Endodermal cell (in vitro differentiated cells): ENCODE measurements at regions not wholly inside any gene's neighbourhood (a gene's known extent, or its start where the extent isn't known, plus 50 kb on each side); places are given as distances from the start of the nearest gene placed in this dataset.

Experiments used
- DNase-seq: peaks from one replicate; pipeline ENCODE4 v3.0.0-alpha.2; 2017
- H3K27ac ChIP-seq: 2 replicates; pipeline ENCODE4 v1.5.1; 2013; ENCODE audit warnings: mild to moderate bottlenecking, low read depth, low read length, moderate library complexity
- H3K27me3 ChIP-seq: 2 replicates; pipeline ENCODE4 v1.6.1; 2013; ENCODE audit warnings: mild to moderate bottlenecking, low read length, moderate library complexity; ENCODE audit not compliant: insufficient read depth, control insufficient read depth, poor library complexity, severe bottlenecking
- H3K36me3 ChIP-seq: 2 replicates; pipeline ENCODE4 v1.7.0; 2013; ENCODE audit warnings: mild to moderate bottlenecking, low read length, moderate library complexity; ENCODE audit not compliant: control insufficient read depth, insufficient read depth
- H3K4me1 ChIP-seq: one replicate; pipeline ENCODE4 v1.7.0; 2013; ENCODE audit warnings: low read length; ENCODE audit not compliant: control insufficient read depth, insufficient read depth
- H3K4me3 ChIP-seq: 2 replicates; pipeline ENCODE4 v1.5.1; 2013; ENCODE audit warnings: mild to moderate bottlenecking, low read length, moderate library complexity
- H3K9ac ChIP-seq: 2 replicates; pipeline ENCODE4 v1.6.1; 2013; ENCODE audit warnings: mild to moderate bottlenecking, low read length, moderate library complexity; ENCODE audit not compliant: poor library complexity, severe bottlenecking; ENCODE audit errors: extremely low read depth
- H3K9me3 ChIP-seq: 2 replicates; pipeline ENCODE4 v1.6.1; 2013; ENCODE audit warnings: mild to moderate bottlenecking, low read length, moderate library complexity; ENCODE audit not compliant: control insufficient read depth
- H3K27ac Mint-ChIP-seq: 2 replicates; pipeline ENCODE4 v1.8.0; 2020; ENCODE audit warnings: mixed read lengths
- H3K27me3 Mint-ChIP-seq: 2 replicates; pipeline ENCODE4 v1.8.0; 2021; ENCODE audit warnings: mild to moderate bottlenecking, mixed read lengths; ENCODE audit not compliant: insufficient read depth
- H3K36me3 Mint-ChIP-seq: 2 replicates; pipeline ENCODE4 v1.8.0; 2020; ENCODE audit warnings: low read depth, mixed read lengths
- H3K4me1 Mint-ChIP-seq: 2 replicates; pipeline ENCODE4 v1.8.0; 2020; ENCODE audit warnings: mixed read lengths
- H3K4me3 Mint-ChIP-seq: 2 replicates; pipeline ENCODE4 v1.8.0; 2020; ENCODE audit warnings: mild to moderate bottlenecking, moderate library complexity, mixed read lengths
- H3K9me3 Mint-ChIP-seq: 2 replicates; pipeline ENCODE4 v1.8.0; 2020; ENCODE audit warnings: mild to moderate bottlenecking, mixed read lengths
- WGBS, 2 experiments: methylation state at CpG; one replicate each; pipeline versions ENCODE4 v1.1.5 to v1.1.7; 2013; ENCODE audit warnings: missing lambda C conversion rate in 2 of 2, mixed read lengths in 1 of 2; ENCODE audit not compliant: insufficient coverage in 1 of 2, insufficient read length in 1 of 2; 5-methylcytosine and 5-hydroxymethylcytosine counted together
- TF ChIP-seq, protein P1 (sequence below): fragments of 200-600 bp; sonication (generic); conservative IDR thresholded peaks from 2 replicates; pipeline ENCODE4 v1.5.0; 2021; ENCODE audit warnings: antibody characterized with exemption, mild to moderate bottlenecking

DNA sequence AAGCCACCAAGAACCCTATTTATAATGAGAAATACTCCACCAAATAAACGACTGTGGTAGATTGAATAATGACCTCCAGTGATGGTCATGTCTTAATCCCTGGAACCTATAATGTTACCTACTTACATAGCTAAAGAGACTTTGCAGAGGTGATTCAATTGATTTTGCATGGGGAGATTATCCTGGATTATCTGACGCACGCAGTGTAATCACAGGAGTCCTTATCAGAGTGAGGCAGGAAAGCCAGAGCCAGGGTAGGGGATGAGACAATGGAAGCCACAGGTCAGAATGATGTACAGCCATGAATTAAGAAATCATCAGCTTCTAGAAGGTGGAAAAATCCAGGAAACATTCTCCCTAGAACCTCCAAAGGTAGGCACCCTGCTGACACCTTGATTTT lies 286.4 kb upstream of the SP4 start:
- H3K4me1 Mint-ChIP-seq = peaks cover 13% of the 10 kb centered on the region
- H3K4me3 Mint-ChIP-seq = no peak overlapping the region
- H3K27me3 Mint-ChIP-seq = peaks cover 85% of the 10 kb centered on the region
- H3K27me3 ChIP-seq = peaks cover 77% of the 10 kb centered on the region
- DNase-seq = no peak
- no peaks in the 10 kb centered on the region for H3K9me3 Mint-ChIP-seq
- H3K36me3 Mint-ChIP-seq = no peaks in the 10 kb centered on the region
- no peaks in the 10 kb centered on the region for H3K9me3 ChIP-seq
- no peak overlapping the region for H3K27ac Mint-ChIP-seq
- H3K36me3 ChIP-seq = no peaks in the 10 kb centered on the region
- TF ChIP-seq, protein P1, sequence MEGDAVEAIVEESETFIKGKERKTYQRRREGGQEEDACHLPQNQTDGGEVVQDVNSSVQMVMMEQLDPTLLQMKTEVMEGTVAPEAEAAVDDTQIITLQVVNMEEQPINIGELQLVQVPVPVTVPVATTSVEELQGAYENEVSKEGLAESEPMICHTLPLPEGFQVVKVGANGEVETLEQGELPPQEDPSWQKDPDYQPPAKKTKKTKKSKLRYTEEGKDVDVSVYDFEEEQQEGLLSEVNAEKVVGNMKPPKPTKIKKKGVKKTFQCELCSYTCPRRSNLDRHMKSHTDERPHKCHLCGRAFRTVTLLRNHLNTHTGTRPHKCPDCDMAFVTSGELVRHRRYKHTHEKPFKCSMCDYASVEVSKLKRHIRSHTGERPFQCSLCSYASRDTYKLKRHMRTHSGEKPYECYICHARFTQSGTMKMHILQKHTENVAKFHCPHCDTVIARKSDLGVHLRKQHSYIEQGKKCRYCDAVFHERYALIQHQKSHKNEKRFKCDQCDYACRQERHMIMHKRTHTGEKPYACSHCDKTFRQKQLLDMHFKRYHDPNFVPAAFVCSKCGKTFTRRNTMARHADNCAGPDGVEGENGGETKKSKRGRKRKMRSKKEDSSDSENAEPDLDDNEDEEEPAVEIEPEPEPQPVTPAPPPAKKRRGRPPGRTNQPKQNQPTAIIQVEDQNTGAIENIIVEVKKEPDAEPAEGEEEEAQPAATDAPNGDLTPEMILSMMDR = no peak
- H3K9ac ChIP-seq = no peak overlapping the region
- no peaks in the 10 kb centered on the region for H3K4me1 ChIP-seq
- 68 to 94% methylated on average over 2 to 3 of the region's 3 CpGs for WGBS, 2 experiments
- H3K27ac ChIP-seq = no peak overlapping the region
- no peak overlapping the region for H3K4me3 ChIP-seq

DNA sequence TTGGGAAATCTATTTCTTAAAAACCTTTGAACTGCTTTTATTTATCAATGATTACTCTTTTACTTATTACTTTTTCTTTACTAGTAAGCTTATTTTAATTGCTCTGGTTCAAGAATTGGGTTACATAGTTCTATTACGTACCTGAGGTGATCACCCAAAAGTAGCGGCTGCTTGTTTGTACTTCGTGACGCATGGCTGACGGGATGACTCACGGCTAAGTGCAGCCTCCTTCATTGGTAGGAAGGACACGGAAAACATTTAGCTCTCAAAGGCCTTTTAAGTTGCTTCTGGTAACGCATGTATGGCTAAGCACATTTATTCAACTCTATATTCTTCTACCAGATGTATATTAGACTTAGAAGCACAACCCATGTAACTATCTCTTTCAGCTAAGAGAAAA lies 285.8 kb upstream of the SP4 start:
- no peak overlapping the region for H3K4me3 Mint-ChIP-seq
- Histone ChIP-seq H3K4me1 (no peaks in the 10 kb centered on the region), H3K27ac (no peak overlapping the region), H3K9ac (no peak overlapping the region), H3K9me3 (no peaks in the 10 kb centered on the region), H3K4me3 (no peak overlapping the region), H3K27me3 (peaks cover 77% of the 10 kb centered on the region), H3K36me3 (no peaks in the 10 kb centered on the region)
- WGBS, 2 experiments = 96% methylated on average over 5 to 8 of the region's 8 CpGs
- H3K4me1 Mint-ChIP-seq = peaks cover 19% of the 10 kb centered on the region
- DNase-seq = no peak
- peaks cover 82% of the 10 kb centered on the region for H3K27me3 Mint-ChIP-seq
- H3K9me3 Mint-ChIP-seq = no peaks in the 10 kb centered on the region
- H3K27ac Mint-ChIP-seq = no peak overlapping the region
- H3K36me3 Mint-ChIP-seq = no peaks in the 10 kb centered on the region
- TF ChIP-seq, protein P1 = no peak

DNA sequence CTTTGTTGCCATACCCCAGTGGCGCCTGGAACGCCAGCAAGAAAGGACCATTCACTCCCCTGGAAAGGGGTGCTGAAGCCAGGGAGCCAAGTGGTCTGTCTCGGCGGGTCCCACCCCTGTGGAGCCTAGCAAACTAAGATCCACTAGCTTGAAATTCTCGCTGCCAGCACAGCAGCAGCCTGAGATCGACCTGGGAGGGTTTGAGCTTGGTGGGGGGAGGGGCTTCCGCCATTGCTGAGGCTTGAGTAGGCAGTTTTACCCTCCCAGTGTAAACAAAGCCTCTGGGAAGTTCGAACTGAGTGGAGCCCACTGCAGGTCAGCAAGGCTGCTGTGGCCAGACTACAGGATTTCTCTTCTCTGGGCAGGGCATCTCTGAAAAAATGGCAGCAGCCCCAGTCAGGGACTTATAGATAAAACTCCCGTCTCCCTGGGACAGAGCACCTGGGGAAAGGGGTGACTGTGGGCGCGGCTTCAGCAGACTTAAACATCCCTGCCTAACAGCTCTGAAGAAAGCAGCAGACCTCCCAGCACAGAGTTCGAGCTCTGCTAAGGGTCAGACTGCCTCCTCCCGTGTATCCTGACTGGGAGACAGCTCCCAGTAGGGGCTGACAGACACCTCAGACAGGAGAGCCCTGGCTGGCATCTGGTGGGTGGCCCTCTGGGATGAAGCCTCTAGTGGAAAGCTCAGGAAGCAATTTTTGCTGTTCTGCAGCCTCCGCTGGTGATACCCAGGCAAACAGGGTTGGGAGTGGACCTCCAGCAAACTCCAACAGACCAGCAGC lies 281.1 kb upstream of the SP4 start:
- peaks cover 64% of the 10 kb centered on the region for H3K27me3 Mint-ChIP-seq
- no peak overlapping the region for H3K27ac Mint-ChIP-seq
- Histone ChIP-seq H3K4me3 (no peak overlapping the region), H3K36me3 (no peaks in the 10 kb centered on the region), H3K9me3 (no peaks in the 10 kb centered on the region), H3K27me3 (peaks cover 42% of the 10 kb centered on the region), H3K27ac (no peak overlapping the region), H3K4me1 (no peaks in the 10 kb centered on the region), H3K9ac (no peak overlapping the region)
- no peaks in the 10 kb centered on the region for H3K9me3 Mint-ChIP-seq
- H3K36me3 Mint-ChIP-seq = no peaks in the 10 kb centered on the region
- peak overlapping the region; percentile 36 for H3K4me3 Mint-ChIP-seq
- peak; percentile 72 for DNase-seq
- 81 to 93% methylated on average over 9 to 14 of the region's 14 CpGs for WGBS, 2 experiments
- H3K4me1 Mint-ChIP-seq = peaks cover 14% of the 10 kb centered on the region
- TF ChIP-seq, protein P1 = peak; percentile 38
